GM18498 (cell line): ENCODE measurements at regions not wholly inside any gene's neighbourhood (a gene's known extent, or its start where the extent isn't known, plus 50 kb on each side); places are given as distances from the start of the nearest gene placed in this dataset.
A peak's percentile ranks its signal among the peaks of the same experiment; 100 is the strongest.
"Not testable (repeated sequence)": the region's sequence is repeated elsewhere in the genome, so short reads cannot be mapped to it uniquely, and the experiment has no call there.

ENCODE experiments used
- ATAC-seq: cut with Tn5 transposase; IDR thresholded peaks from one replicate; pipeline ENCODE4 v1.9.1; 2021; ENCODE audit warnings: mild to moderate bottlenecking, moderate library complexity; ENCODE audit not compliant: unreplicated experiment

DNA sequence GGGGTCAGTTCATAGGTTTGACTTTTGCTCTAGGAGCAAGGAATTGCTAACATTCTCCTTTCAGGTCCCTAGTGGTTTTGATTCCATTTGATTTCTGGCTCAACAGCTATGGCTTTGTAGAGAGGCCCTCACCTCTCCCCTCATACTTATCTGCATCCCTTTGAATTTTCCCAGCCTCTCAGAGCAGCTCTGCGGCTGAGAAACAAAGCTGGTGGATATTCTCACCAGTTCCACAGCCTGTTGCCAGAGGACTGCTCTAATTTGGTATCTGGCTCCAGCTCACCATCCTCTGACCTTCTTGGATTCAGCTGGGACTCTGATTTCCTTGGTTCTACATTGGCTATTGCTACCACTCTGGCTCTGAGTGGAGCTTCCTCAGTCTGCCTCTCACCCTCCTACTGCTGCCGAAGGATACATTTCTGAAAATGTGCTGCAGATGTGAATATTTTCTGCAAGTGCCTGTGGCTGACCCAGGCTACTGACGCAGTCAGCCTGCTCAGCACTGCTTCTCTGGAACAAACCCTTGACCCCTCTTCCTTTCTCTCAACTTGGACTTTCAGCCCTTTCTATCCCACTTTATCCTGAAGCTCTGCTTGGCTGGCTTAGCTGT, 110.9 kb upstream of the ENPEP start:
- ATAC-seq = no peak

DNA sequence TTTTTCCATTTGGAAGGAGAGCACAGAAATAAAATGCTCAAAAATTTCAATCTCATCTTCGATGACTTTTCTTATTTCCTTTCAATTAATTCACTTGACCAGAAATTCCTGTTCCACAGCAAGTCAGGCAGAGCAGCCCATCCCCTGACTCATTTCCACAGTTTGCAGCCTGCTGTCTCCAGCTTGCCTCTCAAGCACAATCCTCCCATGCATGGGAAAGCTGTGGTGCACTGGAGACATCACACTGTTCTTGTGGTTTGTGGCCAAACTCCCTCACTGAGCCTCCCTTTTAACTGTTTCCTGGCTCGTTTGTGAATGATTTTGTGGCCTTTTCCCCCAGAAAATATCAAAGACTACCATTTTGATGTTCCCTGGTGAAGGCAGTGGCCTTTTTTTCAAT, 114.0 kb upstream of the ENPEP start:
- no peak for ATAC-seq

DNA sequence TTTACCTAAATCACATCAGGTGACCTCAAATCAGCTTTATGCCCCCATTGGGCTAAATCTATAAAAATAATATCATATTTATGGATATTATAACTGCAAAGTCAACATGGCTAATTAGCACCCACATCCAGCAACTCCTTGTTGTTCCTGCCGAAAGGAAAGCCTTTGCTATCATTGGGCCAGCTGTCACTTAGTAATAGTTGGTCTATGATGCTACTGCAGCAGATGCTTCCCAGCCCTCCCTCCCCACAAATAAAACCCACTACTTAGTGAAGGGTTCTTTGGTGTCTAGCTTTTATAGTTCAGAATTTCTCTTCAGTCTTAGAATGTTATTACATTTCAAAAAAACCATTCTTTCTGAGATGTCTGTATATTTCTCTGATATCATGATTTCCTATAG, 116.9 kb upstream of the ENPEP start:
- ATAC-seq = no peak

DNA sequence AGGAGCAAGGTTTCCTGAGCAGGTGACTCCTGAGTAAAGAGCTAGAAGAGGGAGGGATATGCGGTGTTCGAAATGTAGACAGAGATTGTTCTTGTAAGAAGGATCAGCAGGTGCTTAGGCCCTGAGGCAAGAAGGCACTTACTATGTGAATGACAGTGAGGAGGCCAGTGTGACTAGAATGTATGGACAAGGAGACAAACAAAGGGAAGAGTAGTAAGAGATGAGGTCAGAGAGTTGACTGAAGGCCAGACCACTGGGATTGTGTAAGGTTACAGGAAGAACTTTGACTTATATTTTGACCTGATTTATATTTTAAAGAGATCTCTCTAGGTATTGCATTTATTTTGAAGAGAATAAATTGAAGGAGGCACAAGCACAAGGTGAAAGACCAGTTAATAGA, 118.4 kb upstream of the ENPEP start:
- no peak for ATAC-seq

DNA sequence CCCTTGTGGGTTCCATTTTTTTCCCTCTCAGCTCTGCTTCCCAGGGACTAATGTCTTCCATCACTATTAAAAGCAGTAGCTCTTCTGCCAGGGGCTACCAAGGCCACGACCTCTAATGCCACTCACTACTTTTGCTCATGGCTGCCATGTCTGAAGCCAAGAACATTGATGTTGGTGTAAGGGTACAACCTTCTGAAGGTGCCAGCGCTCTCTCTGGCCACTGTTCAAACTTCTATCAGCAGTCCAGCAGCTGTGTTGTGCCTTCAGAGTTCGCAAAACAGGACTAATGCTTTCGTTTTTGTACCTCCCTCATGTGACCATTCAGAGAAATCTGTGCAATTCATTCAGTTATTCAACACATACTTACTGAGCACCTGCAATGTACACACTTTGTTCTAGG, 121.5 kb upstream of the ENPEP start:
- no peak for ATAC-seq

DNA sequence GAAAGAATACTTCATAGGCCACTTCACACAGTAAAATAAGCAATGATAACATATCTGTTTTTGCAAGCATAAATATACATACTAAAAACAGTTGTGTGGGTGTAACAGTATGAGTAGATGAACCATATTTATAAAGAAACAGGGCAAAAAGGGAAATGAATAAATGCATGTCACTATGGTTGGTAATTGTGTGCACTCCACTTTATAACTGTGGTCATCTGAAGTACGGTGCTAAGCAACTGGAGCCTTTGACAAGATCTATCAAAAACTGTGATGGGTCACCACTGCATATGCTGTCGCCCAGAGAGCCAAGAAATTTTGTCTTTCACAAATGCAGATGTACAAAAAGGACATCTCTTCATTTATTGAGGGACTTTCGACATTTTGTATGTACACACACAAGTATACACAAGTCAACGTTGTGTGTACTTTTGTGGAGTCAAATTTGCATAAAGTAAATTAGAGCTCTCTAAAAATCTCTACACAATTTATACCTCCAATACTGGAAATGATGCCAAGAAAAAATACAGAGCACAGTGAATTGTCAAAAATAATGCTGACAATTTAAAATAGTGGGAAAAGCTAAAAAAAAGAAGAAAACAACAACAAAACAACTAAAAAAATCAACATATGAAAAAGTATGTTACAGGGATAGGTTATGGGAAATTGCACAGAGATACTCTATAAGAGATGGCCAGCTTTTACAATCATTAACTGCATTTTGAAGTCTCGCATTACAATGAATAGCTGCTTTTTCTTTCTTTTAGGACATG, 123.1 kb upstream of the ENPEP start:
- no peak for ATAC-seq

DNA sequence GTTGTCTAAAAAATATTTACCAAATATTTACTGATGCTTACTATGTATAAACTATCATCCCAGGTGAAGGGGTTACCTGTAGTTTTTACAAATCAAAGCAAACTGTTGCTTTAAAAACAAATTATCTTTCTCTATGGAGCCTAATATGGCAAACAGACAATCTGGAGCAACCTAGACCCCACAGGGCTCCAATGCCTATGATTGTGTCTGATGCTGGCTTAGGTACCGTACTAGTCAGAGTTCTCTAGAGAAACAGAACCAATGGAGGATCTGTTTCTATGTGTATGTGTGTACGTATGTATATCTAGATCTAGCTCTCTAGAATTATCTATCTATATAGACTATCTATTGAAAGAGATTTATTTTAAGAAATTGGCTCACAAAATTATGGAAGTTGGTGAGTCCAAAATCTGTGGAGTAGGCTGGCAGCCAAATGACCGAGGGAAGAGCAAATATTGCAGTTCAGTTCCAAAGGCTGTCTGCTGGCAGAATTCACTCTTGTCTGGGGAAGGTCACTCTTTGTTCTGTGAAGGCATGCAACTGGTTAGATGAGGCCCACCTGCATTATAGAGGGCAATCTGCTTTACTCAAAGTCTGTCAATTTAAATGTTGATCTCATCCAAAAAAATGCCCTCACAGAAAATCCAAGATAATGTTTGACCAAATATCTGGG, 127.1 kb upstream of the ENPEP start:
- ATAC-seq = no peak

DNA sequence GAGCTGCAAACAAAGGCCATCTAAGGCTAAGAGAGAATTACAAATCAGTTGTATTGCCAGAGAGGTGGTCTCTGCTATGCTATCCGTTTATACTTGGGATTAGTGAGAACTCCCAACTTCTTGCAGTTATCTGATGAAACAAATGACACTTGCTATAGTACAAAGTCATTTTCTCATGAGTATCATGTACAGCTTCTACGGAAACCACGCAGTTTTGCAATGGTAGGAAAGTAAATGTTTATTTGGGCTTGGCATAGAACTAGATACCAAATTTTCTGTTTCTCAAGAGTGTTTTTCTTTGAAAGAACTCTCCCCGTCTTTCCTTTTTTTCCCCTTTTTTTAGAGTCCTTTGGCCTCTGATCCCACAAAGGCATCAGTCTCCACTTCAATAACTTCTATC, 128.2 kb upstream of the ENPEP start:
- ATAC-seq = no peak

DNA sequence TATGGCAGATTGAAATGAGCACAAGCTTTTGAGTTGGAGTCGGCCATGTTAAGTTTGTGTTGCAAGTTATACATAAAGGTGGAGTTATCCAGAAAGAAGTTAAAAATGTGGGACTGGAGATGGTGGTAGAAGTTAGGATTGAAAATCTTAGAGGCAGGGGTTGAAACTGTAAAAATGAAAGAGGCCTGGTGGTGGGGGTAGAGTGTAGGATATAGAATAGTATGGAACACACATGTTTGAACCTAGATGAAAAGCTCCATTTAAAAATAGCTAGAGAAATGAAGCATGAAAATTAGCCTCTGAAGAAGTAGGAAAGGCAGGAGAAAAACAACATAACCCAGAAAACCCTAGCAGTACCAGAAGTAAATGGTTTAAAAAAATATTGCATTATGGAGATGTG, 131.8 kb upstream of the ENPEP start:
- ATAC-seq = no peak

DNA sequence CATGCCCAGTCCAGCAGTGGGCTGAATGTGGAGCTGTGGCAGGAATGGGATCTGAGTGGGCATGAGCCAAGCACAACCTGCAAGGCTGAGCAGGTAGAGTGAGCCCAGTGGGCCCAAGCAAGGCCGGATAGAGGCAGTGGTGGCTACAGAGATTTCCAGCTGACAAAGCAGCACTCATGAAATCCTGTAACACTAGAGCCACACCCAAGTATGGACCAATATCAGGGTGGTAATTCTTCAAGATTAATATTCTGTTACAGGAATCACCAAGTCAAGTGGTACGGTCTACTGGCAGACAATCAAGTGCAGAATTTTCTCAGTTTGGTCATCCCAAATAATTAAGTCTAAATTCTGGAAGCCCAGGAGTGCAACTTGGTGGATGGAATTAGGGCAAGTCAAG, 132.4 kb upstream of the ENPEP start:
- no peak for ATAC-seq

DNA sequence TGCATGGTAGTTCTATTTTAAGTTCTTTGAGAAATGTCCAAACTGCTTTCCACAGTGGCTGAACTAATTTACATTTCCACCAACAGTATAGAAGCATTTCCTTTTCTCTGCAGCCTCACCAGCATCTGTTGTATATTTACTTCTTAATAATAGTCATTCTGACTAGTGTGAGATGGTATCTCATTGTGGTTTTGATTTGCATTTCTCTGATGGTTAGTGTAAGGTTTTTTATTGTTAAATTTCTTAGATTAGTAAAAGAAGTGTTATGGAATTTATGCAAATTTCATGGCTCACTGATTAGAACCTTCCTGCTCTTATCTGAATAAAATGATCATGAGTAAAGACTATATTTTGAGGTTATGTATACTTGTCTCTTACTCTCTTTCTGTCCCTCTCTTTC, 134.8 kb upstream of the ENPEP start:
- peak; percentile 85 for ATAC-seq

DNA sequence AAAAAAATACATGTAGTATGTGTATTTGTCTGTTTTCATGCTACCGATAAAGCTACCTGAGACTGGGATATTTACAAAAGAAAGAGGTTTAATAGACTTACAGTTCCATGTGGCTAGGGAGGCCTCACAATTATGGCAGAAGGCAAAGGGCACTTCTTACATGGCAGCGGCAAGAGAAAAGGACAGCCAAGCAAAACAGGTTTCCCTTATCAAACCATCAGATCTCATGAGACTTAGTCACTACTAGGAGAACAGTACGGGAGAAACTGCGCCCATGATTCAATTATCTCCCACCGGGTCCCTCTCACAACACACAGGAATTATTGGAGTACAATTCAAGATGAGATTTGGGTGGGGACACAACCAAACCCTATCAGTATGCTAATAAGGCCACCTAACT, 137.0 kb upstream of the ELOVL6 start:
- ATAC-seq = no peak

DNA sequence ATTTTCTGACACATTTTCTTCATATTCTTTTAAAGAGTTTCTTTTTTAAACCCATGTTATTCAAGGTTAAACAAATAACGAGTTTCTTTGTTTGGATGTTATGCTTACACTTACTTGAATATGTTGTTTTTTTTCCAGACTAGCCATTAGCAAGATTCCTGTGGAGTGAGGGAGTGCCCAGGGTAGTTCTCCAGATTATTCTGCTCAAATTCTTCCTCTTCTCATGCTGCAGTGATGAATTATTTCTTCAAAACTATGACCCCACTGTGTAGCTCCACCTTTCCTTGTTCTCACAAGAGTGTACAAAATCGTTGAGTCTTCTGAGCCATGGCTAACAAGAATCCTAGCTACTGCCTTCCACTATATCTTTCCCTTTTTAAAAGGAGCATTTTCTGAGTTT, 134.1 kb upstream of the ELOVL6 start:
- no peak for ATAC-seq

DNA sequence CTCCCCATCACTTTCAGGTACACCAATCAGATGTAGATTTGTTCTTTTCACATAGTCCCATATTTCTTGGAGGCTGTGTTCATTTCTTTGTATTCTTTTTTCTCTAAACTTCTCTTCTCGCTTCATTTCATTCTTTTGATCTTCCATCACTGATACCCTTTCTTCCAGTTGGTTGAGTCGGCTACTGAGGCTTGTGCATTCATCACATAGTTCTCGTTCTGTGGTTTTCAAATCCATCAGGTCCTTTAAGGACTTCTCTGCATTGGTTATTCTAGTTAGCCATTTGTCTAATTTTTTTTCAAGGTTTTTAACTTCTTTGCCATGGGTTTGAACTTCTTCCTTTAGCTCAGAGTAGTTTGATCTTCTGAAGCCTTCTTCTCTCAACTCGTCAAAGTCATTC, 128.0 kb upstream of the ELOVL6 start:
- ATAC-seq = not testable (repeated sequence)

DNA sequence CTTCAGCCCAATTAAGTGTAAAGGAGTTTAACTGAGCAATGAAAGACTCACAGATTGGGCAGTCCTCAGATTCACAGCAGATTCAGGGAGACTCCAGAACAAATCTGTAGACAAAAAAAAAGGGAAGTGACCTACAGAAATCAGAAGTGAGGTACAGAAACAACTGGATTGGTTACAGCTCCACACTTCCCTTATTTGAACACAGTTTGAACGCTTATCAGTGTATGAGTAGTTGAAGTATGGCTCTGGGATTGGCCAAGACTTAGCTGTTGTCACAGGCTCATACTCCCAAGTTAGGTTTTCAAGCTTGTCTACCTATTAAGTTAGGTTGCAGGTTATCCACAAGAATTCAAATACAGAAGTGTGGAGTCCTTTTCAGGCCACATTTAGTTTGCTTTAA, 112.4 kb upstream of the ELOVL6 start:
- peak; percentile 67 for ATAC-seq

DNA sequence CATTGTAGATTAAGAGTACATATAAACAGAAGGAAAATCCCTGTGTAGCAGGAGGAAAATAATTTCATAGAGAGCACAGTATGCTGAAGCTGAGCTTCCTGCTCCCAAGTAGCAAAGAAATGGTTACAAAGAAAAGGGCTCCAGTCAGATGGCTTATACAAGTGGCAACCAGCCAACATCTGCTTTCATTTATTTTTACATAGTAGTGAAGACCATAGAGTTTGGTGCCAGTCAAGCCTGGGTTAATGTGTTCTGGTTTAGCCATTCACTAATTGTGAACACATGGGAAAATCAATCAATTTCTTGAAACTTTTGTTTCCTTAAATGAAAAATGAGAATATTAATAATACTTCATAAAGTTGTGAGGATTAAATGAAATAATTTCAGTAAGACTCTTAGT, 111.3 kb upstream of the ELOVL6 start:
- no peak for ATAC-seq

DNA sequence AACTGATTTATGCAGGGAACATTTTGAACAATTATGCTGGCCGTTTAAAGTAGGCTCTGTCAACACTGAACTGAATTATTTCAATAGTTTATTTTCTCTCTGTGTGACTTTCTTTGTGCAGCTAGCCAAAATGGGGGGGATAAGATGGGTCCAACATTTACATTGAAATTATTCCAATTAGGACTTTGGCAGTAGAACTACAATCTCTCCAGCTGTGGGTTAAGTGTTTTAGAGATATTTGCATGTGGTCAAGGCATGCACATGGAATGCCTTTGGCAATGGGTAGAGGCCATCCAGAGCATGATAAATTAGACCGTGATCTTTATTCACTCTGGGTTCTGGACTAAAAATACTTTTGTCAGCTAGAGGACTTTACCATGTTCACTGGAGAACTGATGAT, 107.9 kb upstream of the ELOVL6 start:
- no peak for ATAC-seq

DNA sequence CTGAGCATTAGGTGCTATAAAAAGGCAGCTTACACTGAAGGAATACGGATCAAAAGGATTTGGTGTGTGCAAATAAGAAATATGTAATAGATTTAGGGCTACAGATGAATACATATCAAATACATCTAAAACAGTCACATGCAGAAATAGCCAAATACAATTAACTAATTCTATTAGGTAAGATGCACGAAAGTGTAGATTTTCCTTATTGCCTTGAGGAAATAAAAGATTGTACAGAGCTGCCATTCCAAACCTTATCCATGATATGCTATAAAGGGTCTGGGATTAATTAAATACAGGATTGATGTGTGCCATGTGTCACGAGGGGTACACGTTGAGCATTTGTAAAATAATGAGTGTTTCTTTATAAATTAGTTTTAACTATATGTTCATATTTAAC, 107.0 kb upstream of the ELOVL6 start:
- no peak for ATAC-seq

DNA sequence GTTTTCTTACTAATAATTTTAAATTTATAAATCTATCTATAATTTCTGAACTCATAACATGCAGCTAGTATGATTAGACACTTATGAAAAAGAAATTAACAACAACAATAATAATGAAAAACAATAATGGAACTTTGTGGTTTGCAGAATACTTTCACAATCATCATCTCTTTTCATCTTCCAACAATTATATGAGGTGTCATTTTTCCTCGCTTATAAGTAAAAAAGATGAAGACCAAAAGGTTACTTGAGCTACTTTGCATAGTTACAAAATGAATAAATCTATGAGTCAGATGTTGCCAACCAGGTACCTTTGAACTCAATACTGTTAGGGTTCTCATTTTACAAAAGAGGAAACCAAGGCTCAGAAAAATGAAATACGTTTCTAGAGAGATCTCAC, 98.5 kb upstream of the ELOVL6 start:
- ATAC-seq = peak; percentile 82

DNA sequence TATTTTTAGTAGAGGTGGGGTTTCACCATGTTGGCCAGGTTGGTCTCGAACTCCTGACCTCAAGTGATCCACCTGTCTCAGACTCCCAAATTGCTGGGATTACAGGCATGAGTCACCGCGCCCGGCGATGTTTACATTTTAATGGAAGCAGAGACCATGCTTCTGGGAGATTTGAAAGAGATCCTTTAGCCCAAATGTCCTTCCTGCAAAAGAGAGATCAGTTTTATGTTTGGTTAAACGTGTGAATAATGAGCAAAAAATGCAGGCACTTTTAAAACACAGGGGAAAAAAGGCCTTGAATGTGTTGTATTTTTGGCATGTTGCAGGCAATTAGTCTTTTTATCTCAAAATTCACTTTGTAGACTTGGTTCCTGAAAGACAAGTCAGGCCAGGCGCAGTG, 95.8 kb upstream of the ELOVL6 start:
- ATAC-seq = no peak

DNA sequence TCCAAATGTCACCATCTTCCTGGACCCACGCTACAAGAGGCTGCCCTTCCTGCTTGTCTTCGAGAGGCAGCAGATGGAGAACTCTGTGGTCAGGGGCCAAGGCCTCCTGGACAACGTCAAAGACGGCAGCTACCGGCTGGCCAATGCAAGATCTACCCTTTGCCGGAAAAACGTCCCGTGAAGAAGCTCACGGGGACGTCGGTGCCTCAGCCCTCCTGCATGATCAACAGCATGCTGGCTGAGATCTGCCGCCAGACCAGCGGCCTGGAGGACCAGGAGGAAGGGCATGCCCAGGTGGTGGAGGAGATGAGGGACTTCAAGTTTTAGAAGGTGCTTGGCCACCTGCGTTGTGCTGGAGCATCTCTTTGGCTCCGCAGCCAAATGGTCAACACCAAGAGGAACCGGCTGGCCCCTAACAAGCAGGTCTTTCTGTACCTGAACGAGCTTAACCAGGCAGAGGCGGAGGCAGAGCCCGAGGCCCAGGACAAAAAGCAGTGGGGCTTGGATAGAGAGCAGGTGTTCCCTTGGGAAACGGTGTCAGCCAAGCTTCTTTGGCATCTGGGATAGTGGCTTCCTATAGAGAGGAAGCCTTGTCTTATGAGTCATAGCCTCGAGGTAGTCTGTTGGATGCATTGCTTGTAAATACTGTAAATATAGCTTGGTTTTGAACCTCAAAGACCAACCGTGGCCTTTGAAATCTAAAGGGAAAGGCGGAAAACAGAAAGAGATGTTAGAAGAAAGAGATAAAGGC, 94.8 kb upstream of the ELOVL6 start:
- ATAC-seq = no peak

DNA sequence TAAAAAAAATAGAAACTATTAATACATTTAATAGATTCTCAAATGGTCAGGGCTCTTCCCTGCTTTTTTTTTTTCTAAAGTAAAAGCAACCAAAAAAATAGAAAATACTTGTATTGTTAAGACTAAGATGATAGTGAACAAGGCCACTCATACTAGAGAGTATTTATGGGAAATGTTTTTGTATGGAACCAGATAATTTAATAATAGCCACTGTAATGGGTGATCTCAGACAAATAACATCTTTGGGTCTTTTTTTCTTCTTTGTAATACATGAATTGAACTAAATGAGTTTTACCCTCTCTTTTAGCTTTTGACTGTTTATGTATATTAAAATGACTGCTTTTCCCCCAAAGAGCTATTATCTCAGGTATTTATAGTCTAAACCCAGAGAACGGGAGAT, 92.1 kb upstream of the ELOVL6 start:
- no peak for ATAC-seq
